H1 (cell line): ENCODE measurements at regions not wholly inside any gene's neighbourhood (a gene's known extent, or its start where the extent isn't known, plus 50 kb on each side); places are given as distances from the start of the nearest gene placed in this dataset.

ENCODE experiments used
- BRCA1 ChIP-seq: IDR thresholded peaks from 2 replicates; pipeline ENCODE4 v1.6.1; 2012; ENCODE audit warnings: low read depth, low read length, improper control_type of control experiment
- EGR1 ChIP-seq: IDR thresholded peaks from 2 replicates; pipeline ENCODE4 v1.6.1; 2011; ENCODE audit warnings: low read depth, low read length, borderline replicate concordance
- SIRT6 ChIP-seq: IDR thresholded peaks from one replicate; pipeline ENCODE4 v1.7.1; 2012; ENCODE audit warnings: low read length, inconsistent platforms
- SP4 ChIP-seq: IDR thresholded peaks from 2 replicates; pipeline ENCODE4 v1.6.1; 2012; ENCODE audit warnings: low read length, inconsistent platforms
- TCF12 ChIP-seq: IDR thresholded peaks from 2 replicates; pipeline ENCODE4 v1.6.1; 2011; ENCODE audit warnings: low read depth, mild to moderate bottlenecking, low read length

GRCh38 chr5:4082966-4083564 lies 487.4 kb downstream of the IRX1 start (continued):
- TF ChIP-seq SIRT6 (no peak), EGR1 (no peak), SP4 (no peak), BRCA1 (no peak), TCF12 (no peak)
